Breast epithelium (tissue), 3 donors: ENCODE measurements at regions not wholly inside any gene's neighbourhood (a gene's known extent, or its start where the extent isn't known, plus 50 kb on each side); places are given as distances from the start of the nearest gene placed in this dataset.

Experiments used
- CTCF ChIP-seq, 3 donors: fragments of 450-650 bp; IDR thresholded peaks; one replicate each; pipeline ENCODE4 v1.5.1; 2016 to 2017; ENCODE audit warnings: antibody characterized with exemption in 3 of 3, mild to moderate bottlenecking in 3 of 3, moderate library complexity in 3 of 3
- POLR2A ChIP-seq: fragments of 450-650 bp; IDR thresholded peaks from one replicate; pipeline ENCODE4 v1.6.1; 2016; ENCODE audit warnings: antibody characterized with exemption, mild to moderate bottlenecking, moderate library complexity
- POLR2AphosphoS5 ChIP-seq, 3 donors: sonication (generic); formaldehyde crosslinking; IDR thresholded peaks; one replicate each; pipeline ENCODE4 v1.6.1; 2017; ENCODE audit warnings: antibody characterized with exemption in 3 of 3

GRCh38 chr13:70253411-70253810, 145.2 kb upstream of the KLHL1 start:
- TF ChIP-seq CTCF (IDR thresholded peaks at IDR 0.05) (no peak), POLR2A (no peak), POLR2AphosphoS5 (IDR thresholded peaks at IDR 0.05) (no peak)
